Epithelial cell of esophagus (primary cell): ENCODE measurements at regions not wholly inside any gene's neighbourhood (a gene's known extent, or its start where the extent isn't known, plus 50 kb on each side); places are given as distances from the start of the nearest gene placed in this dataset.

Source experiments
- DNase-seq: peaks from one replicate; pipeline ENCODE4 v3.0.0; 2010; ENCODE audit warnings: low read depth
- H3K4me3 ChIP-seq: 2 replicates; pipeline ENCODE4 v1.5.1; 2011; ENCODE audit warnings: mild to moderate bottlenecking, low read length, control low read depth
- TF ChIP-seq, protein P1 (sequence below): IDR thresholded peaks from 2 replicates; pipeline ENCODE4 v1.5.1; 2011; ENCODE audit warnings: low read depth, mild to moderate bottlenecking, low read length, control low read depth, inconsistent platforms; ENCODE audit not compliant: insufficient read depth; ENCODE audit errors: missing control alignments

DNA sequence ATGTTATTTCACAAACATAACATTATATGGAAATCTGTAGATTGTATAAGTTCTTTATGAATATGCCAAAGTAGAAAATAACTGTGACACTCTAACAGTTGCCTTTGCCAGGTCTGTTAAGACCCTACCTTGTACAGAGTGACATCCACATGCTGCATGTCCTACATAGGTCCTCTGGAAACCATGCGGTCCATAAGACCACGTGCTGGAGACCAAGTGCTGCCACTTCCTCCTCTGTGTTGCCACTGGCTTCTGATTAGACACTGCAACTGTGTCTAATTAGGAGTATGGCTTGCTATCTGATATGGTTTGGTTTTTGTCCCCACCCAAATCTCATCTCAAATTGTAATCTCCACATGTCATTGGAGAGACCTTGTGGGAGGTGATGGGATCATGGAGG lies 855.5 kb upstream of the SEMA6D start:
- TF ChIP-seq, protein P1, sequence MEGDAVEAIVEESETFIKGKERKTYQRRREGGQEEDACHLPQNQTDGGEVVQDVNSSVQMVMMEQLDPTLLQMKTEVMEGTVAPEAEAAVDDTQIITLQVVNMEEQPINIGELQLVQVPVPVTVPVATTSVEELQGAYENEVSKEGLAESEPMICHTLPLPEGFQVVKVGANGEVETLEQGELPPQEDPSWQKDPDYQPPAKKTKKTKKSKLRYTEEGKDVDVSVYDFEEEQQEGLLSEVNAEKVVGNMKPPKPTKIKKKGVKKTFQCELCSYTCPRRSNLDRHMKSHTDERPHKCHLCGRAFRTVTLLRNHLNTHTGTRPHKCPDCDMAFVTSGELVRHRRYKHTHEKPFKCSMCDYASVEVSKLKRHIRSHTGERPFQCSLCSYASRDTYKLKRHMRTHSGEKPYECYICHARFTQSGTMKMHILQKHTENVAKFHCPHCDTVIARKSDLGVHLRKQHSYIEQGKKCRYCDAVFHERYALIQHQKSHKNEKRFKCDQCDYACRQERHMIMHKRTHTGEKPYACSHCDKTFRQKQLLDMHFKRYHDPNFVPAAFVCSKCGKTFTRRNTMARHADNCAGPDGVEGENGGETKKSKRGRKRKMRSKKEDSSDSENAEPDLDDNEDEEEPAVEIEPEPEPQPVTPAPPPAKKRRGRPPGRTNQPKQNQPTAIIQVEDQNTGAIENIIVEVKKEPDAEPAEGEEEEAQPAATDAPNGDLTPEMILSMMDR = no peak
- no peak for DNase-seq

DNA sequence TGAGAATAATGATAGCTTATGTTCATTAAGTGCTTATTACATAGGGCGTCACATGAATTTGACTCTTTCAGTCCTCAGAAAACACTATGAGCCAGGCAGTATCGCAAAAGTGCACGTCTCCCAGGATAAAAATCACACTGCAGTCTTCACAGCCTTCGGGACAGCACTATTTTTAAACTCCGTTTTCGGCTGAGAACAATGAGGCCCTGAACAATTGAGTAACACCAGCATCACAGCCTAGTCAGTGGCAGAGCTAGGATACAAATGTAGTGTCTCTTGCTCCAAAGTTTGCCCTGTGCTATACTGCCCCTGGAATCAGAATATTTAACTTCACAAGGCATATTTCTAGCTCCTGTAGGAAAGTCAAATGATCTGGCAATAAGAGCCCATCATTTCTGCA lies 852.1 kb upstream of the SEMA6D start:
- no peak for DNase-seq
- H3K4me3 ChIP-seq = no peak overlapping the region
- TF ChIP-seq, protein P1 = no peak

More for the DNA sequence above, 855.5 kb upstream of the SEMA6D start:
- H3K4me3 ChIP-seq = no peak overlapping the region

DNA sequence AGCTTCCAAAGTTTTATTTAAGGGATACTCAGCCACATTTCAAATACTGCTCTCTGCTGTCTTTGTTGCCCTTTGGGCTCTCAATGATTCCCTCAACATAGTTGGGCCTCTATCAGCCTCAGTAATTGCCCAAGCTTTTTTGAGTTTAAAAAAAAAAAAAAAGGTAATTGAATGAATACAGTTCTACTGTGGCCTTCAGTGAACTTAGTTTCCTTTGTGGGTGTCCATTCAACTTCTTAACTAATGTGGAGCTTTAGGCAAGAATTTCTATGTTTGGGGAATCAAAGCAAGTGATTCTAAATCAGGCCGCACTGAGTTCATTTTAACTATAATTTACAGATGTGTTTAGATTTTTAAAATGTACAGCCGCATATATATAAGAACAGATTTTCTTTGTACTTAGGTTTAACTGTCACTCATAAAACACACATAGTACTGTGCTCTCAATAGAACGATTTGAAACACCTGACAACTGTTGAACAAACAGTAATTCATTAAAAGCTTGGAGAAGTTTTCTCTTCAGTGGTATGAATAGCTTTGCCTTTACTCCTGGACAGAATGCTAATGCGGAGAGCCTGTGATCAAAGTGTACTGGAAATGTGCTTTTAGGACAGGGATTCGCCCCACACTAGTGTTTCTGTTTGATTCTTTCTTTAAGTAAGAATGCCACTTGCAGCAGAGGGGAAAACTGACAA lies 844.9 kb upstream of the SEMA6D start:
- DNase-seq = no peak
- no peak overlapping the region for H3K4me3 ChIP-seq
- TF ChIP-seq, protein P1 = no peak

DNA sequence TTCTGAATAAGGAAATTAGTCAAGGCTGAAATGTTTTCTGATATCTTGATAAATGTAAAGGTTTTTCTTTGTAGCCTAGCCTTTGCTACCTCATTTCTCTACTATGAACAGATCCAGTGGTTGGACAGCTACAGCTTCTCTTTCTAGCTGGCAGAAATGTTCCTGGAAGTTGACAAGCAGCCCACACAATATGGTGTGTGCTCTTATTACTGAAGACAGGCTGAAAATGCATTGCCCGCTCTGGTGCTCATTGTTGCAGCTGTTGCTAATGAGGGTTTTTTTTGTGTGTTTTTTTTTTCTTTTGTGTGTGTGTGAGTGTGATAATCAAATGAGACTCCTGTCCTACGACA lies 844.3 kb upstream of the SEMA6D start:
- TF ChIP-seq, protein P1 = no peak
- no peak for DNase-seq
- no peak overlapping the region for H3K4me3 ChIP-seq

DNA sequence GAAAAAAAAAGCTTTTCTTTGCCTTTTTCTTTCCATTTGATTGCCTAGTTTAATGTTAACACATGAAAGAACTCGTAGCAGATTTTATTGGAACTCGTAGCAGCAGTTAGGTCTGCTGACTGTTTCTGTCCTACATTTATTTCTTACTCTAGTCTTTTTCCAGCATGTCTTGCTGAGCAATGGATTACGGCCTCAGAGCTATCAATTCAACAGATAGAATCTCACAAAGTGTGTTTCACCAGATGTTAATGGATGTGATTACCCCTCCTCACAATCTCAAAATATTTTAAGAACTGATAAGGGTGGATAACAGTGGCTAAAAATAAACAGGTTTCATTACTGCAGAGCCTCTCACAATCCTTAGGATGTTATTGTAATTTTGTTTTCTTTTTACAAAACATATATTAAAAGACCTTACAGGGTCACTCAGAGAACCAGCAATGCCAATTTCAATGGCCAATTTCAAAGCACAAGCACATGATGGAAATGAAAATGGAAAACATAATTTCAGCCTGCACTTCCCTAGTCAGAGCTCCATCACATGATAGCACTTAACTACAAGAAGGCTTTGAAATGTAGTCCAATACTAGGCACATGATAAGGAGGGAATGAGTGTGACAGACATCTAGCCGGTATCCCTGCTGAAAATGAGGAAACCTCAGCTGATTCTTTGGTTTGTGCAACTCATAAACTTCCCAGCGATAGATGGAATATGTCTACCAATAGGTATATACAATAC lies 838.1 kb upstream of the SEMA6D start:
- no peak for DNase-seq
- TF ChIP-seq, protein P1 = no peak
- no peak overlapping the region for H3K4me3 ChIP-seq

- TF ChIP-seq, protein P1 = no peak
- DNase-seq = no peak
- H3K4me3 ChIP-seq = no peak overlapping the region
Observed at GRCh38 chr15:46880791-46881190, 836.5 kb upstream of the SEMA6D start.
